ENCODE measurements at regions not wholly inside any gene's neighbourhood (a gene's known extent, or its start where the extent isn't known, plus 50 kb on each side); places are given as distances from the start of the nearest gene placed in this dataset.
A peak's percentile ranks its signal among the peaks of the same experiment; 100 is the strongest.

- TF ChIP-seq, protein P1, sequence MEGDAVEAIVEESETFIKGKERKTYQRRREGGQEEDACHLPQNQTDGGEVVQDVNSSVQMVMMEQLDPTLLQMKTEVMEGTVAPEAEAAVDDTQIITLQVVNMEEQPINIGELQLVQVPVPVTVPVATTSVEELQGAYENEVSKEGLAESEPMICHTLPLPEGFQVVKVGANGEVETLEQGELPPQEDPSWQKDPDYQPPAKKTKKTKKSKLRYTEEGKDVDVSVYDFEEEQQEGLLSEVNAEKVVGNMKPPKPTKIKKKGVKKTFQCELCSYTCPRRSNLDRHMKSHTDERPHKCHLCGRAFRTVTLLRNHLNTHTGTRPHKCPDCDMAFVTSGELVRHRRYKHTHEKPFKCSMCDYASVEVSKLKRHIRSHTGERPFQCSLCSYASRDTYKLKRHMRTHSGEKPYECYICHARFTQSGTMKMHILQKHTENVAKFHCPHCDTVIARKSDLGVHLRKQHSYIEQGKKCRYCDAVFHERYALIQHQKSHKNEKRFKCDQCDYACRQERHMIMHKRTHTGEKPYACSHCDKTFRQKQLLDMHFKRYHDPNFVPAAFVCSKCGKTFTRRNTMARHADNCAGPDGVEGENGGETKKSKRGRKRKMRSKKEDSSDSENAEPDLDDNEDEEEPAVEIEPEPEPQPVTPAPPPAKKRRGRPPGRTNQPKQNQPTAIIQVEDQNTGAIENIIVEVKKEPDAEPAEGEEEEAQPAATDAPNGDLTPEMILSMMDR (IDR thresholded peaks at IDR 0.05; ENCODE audit: insufficient read depth, low read depth, low read length): no peak
- H3K4me3 ChIP-seq (ENCODE audit: low read depth, low read length): no peak overlapping the region
- DNase-seq (ENCODE audit: low read depth): no peak
These were observed 393.8 kb upstream of the ZNF608 start for GRCh38 chr5:125140220-125140619.

- no peak overlapping the region for H3K4me3 ChIP-seq (ENCODE audit: low read depth, low read length)
- TF ChIP-seq, protein P1 (IDR thresholded peaks at IDR 0.05; ENCODE audit: insufficient read depth, low read depth, low read length): no peak
- DNase-seq (ENCODE audit: low read depth): peak; percentile 76
These were observed 394.4 kb upstream of the ZNF608 start for GRCh38 chr5:125140855-125141254.

- DNase-seq (ENCODE audit: low read depth): no peak
- TF ChIP-seq, protein P1 (IDR thresholded peaks at IDR 0.05; ENCODE audit: insufficient read depth, low read depth, low read length): no peak
- H3K4me3 ChIP-seq (ENCODE audit: low read depth, low read length): no peak overlapping the region
These were observed 396.0 kb upstream of the ZNF608 start for GRCh38 chr5:125142458-125142857.

DNA sequence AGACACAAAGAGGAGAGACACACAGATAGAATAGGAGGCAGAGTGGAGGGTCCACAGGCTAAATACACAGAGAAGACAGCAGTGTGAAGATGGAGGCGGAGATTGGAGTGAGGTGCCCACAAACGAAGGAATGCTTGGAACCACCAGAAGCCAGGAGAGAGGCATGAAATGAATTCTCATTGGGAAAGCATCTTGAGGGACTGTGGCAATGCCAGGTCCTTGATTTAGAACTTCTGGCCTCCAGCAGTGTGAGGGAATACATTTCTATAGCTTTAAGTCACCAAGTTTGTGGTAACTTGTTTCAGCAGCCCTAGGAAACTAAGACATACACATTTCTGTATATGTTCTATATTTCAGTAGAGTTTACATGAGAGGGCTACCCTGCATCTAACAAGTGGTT is 396.6 kb upstream of the ZNF608 start:
- TF ChIP-seq, protein P1 (IDR thresholded peaks at IDR 0.05; ENCODE audit: insufficient read depth, low read depth, low read length): no peak
- DNase-seq (ENCODE audit: low read depth): no peak
- no peak overlapping the region for H3K4me3 ChIP-seq (ENCODE audit: low read depth, low read length)

DNA sequence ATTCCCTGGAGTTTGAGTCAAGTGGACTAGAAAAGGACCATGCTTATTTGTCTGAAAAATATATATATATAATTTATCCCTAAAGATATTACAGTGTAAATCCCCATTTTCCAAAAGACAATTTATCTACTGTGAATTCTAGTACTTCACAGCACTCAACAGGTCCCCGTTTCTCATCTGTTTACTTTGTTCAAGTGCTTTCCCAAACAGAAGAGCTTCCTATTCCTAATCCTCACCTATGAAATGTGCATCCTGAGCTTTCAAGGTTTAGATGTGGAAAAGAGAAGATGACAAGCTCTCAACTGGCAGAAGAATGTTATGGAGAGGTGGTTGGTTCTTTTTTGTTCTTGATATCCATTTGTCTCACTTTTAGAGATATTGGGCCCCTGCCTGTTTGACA is 401.6 kb upstream of the ZNF608 start:
- no peak for DNase-seq (ENCODE audit: low read depth)
- TF ChIP-seq, protein P1 (IDR thresholded peaks at IDR 0.05; ENCODE audit: insufficient read depth, low read depth, low read length): no peak
- no peak overlapping the region for H3K4me3 ChIP-seq (ENCODE audit: low read depth, low read length)

DNA sequence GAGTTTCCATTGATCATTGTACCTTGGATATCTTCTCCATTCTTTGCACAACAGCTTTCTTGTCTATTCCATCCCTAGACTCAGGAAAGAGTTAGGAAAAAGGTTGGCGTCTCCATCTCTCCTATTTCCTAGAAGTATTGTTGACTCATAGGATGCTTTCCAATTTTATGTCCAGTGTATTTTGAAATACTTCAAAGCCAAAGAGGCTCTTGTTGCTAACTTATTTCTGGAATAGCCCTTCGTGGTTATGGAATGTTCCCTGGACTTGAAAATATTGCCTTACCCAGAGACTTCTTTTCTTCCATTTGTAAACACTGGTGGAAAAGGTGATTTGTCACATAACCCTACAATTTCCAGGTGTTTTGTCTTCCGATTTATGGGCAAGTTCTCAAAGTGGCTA is 402.3 kb upstream of the ZNF608 start:
- peak; percentile 58 for DNase-seq (ENCODE audit: low read depth)
- TF ChIP-seq, protein P1 (IDR thresholded peaks at IDR 0.05; ENCODE audit: insufficient read depth, low read depth, low read length): no peak
- no peak overlapping the region for H3K4me3 ChIP-seq (ENCODE audit: low read depth, low read length)

DNA sequence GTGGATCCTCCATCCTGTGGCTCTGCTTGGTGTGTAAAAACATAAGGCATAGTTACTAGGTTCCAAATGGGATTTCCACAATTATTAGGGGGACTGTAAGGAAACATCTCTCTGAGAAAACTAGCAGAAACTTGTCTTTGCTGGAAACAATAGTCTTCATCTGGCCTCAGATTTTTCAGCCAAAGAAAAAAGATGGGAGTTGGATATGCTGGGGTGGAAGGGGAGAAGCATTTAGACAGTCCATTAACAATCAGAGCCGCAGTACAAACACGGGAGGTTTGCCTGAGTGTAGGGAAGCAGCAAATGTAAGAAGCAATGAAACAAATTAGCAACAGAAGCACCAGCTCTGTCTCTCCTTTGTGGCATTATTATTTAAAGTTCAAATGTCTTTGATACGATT is 402.7 kb upstream of the ZNF608 start:
- no peak for DNase-seq (ENCODE audit: low read depth)
- H3K4me3 ChIP-seq (ENCODE audit: low read depth, low read length): no peak overlapping the region
- TF ChIP-seq, protein P1 (IDR thresholded peaks at IDR 0.05; ENCODE audit: insufficient read depth, low read depth, low read length): no peak

All from fibroblast of villous mesenchyme (primary cell).